ENCODE measurements at regions not wholly inside any gene's neighbourhood (a gene's known extent, or its start where the extent isn't known, plus 50 kb on each side); places are given as distances from the start of the nearest gene placed in this dataset.

DNA sequence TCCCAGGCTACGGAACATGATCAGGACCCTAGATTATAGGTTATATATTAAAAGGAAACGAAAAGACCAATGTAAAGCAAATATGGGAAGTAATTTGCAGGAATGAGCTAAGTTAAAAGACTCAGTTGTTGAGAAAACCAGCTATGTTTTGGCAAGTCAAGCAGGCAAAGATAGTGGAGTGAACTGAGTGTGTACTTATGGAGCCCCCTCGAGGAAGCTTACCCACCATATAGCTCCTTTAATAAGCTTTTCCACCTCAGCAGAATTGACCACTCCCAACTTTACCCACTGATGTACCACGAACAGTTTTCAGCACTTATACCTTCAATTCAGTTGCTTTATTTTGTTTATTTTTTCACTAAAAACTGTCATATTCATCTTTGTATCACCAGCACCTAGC lies 57.3 kb upstream of the PJA2 start:
- DNase-seq, result no peak

Measured in fibroblast of skin of scalp (primary cell).